Activated effector memory CD4-positive, alpha-beta T cell treated with Interleukin-2 at 50 U/mL for 16 hours (primary cell): ENCODE measurements at regions not wholly inside any gene's neighbourhood (a gene's known extent, or its start where the extent isn't known, plus 50 kb on each side); places are given as distances from the start of the nearest gene placed in this dataset.

ENCODE experiments used
- DNase-seq: peaks from one replicate; pipeline ENCODE4 v3.0.0-alpha.2; 2020

- no peak for DNase-seq
These were observed 317.6 kb upstream of the CNKSR2 start for GRCh38 chrX:21056622-21057021.

- DNase-seq: no peak
These were observed 327.2 kb upstream of the CNKSR2 start for GRCh38 chrX:21047034-21047455.

GRCh38 chrX:21014326-21014725 lies 359.9 kb upstream of the CNKSR2 start:
- no peak for DNase-seq

GRCh38 chrX:21004835-21005234 lies 369.4 kb upstream of the CNKSR2 start:
- DNase-seq: no peak

- DNase-seq: no peak
These were observed 378.4 kb upstream of the CNKSR2 start for GRCh38 chrX:20995829-20996228.

GRCh38 chrX:20989361-20989760 lies 384.9 kb upstream of the CNKSR2 start:
- DNase-seq: no peak

- no peak for DNase-seq
These were observed 385.4 kb upstream of the CNKSR2 start for GRCh38 chrX:20988804-20989203.

GRCh38 chrX:20988118-20988517 lies 386.1 kb upstream of the CNKSR2 start:
- no peak for DNase-seq

GRCh38 chrX:20980426-20980825 lies 393.8 kb upstream of the CNKSR2 start:
- no peak for DNase-seq

GRCh38 chrX:20974326-20974725 lies 399.9 kb upstream of the CNKSR2 start:
- DNase-seq: no peak

- no peak for DNase-seq
These were observed 401.2 kb upstream of the CNKSR2 start for GRCh38 chrX:20973038-20973437.

GRCh38 chrX:20971250-20971649 lies 403.0 kb upstream of the CNKSR2 start:
- DNase-seq: no peak

- no peak for DNase-seq
These were observed 404.7 kb upstream of the CNKSR2 start for GRCh38 chrX:20969565-20969964.

GRCh38 chrX:20968996-20969395 lies 405.2 kb upstream of the CNKSR2 start:
- no peak for DNase-seq

- no peak for DNase-seq
These were observed 406.5 kb upstream of the CNKSR2 start for GRCh38 chrX:20967725-20968124.

GRCh38 chrX:20965270-20966044 lies 408.8 kb upstream of the CNKSR2 start:
- no peak for DNase-seq

GRCh38 chrX:20954014-20954413 lies 420.2 kb upstream of the CNKSR2 start:
- no peak for DNase-seq

GRCh38 chrX:20952180-20952579 lies 422.0 kb upstream of the CNKSR2 start:
- DNase-seq: no peak

- no peak for DNase-seq
These were observed 423.0 kb upstream of the CNKSR2 start for GRCh38 chrX:20951016-20951810.

GRCh38 chrX:20947411-20947912 lies 426.8 kb upstream of the CNKSR2 start:
- no peak for DNase-seq

- DNase-seq: no peak
These were observed 460.5 kb upstream of the CNKSR2 start for GRCh38 chrX:20913760-20914159.

- DNase-seq: no peak
These were observed 467.6 kb upstream of the CNKSR2 start for GRCh38 chrX:20906571-20906970.

- no peak for DNase-seq
These were observed 489.7 kb upstream of the CNKSR2 start for GRCh38 chrX:20884565-20884964.

- no peak for DNase-seq
These were observed 510.6 kb upstream of the CNKSR2 start for GRCh38 chrX:20863649-20864048.
